ENCODE measurements at regions not wholly inside any gene's neighbourhood (a gene's known extent, or its start where the extent isn't known, plus 50 kb on each side); places are given as distances from the start of the nearest gene placed in this dataset.

- intact Hi-C loops (cut with micrococcal nuclease): no loop called here
- H3K27ac Mint-ChIP-seq: no peak overlapping the region
- ATAC-seq (ENCODE audit: low read depth) (no peak), DNase-seq (no peak)
- ChIA-PET CTCF (no interaction called here), POLR2A (no interaction called here)
- no peaks in the 10 kb centered on the region for H3K27me3 Mint-ChIP-seq
- no peaks in the 10 kb centered on the region for H3K36me3 Mint-ChIP-seq (ENCODE audit: low read depth)
- no peak for TF ChIP-seq CTCF (IDR thresholded peaks at IDR 0.05)
- H3K9me3 Mint-ChIP-seq: no peaks in the 10 kb centered on the region
- H3K4me1 Mint-ChIP-seq: no peaks in the 10 kb centered on the region
- no peak overlapping the region for H3K4me3 Mint-ChIP-seq
These were observed 326.1 kb upstream of the GOT2 start for GRCh38 chr16:59060207-59060606.

GRCh38 chr16:59058250-59058649 is 324.1 kb upstream of the GOT2 start:
- ATAC-seq (ENCODE audit: low read depth): no peak

GRCh38 chr16:59053911-59054310 is 319.8 kb upstream of the GOT2 start:
- POLR2A ChIA-PET: no interaction called here
- no peaks in the 10 kb centered on the region for H3K27me3 Mint-ChIP-seq
- CTCF ChIA-PET: no interaction called here
- H3K36me3 Mint-ChIP-seq (ENCODE audit: low read depth): no peaks in the 10 kb centered on the region
- no peaks in the 10 kb centered on the region for H3K4me1 Mint-ChIP-seq
- H3K27ac Mint-ChIP-seq: no peak overlapping the region
- TF ChIP-seq CTCF (IDR thresholded peaks at IDR 0.05): no peak
- no peak for DNase-seq
- ATAC-seq (ENCODE audit: low read depth): no peak
- no peaks in the 10 kb centered on the region for H3K9me3 Mint-ChIP-seq
- H3K4me3 Mint-ChIP-seq: no peak overlapping the region
- intact Hi-C loops (cut with micrococcal nuclease): no loop called here

More at GRCh38 chr16:59058250-59058649, 324.1 kb upstream of the GOT2 start:
- H3K9me3 Mint-ChIP-seq: no peaks in the 10 kb centered on the region
- H3K36me3 Mint-ChIP-seq (ENCODE audit: low read depth): no peaks in the 10 kb centered on the region
- no peak for TF ChIP-seq CTCF (IDR thresholded peaks at IDR 0.05)
- ChIA-PET POLR2A (no interaction called here), CTCF (no interaction called here)
- intact Hi-C loops (cut with micrococcal nuclease): no loop called here
- H3K4me1 Mint-ChIP-seq: no peaks in the 10 kb centered on the region
- H3K4me3 Mint-ChIP-seq: no peak overlapping the region
- H3K27ac Mint-ChIP-seq: no peak overlapping the region
- no peak for DNase-seq
- no peaks in the 10 kb centered on the region for H3K27me3 Mint-ChIP-seq

GRCh38 chr16:59052231-59052630 is 318.1 kb upstream of the GOT2 start:
- CTCF ChIA-PET: no interaction called here
- Mint-ChIP-seq H3K27ac (no peak overlapping the region), H3K4me1 (no peaks in the 10 kb centered on the region), H3K4me3 (no peak overlapping the region), H3K9me3 (no peaks in the 10 kb centered on the region), H3K27me3 (no peaks in the 10 kb centered on the region), H3K36me3 (ENCODE audit: low read depth) (no peaks in the 10 kb centered on the region)
- POLR2A ChIA-PET: no interaction called here
- ATAC-seq (ENCODE audit: low read depth) (no peak), DNase-seq (no peak)
- TF ChIP-seq CTCF (IDR thresholded peaks at IDR 0.05): no peak
- intact Hi-C loops (cut with micrococcal nuclease): no loop called here

- no peaks in the 10 kb centered on the region for H3K9me3 Mint-ChIP-seq
- TF ChIP-seq CTCF (IDR thresholded peaks at IDR 0.05): no peak
- no peak overlapping the region for H3K4me3 Mint-ChIP-seq
- ATAC-seq (ENCODE audit: low read depth) (no peak), DNase-seq (no peak)
- no peak overlapping the region for H3K27ac Mint-ChIP-seq
- intact Hi-C loops (cut with micrococcal nuclease): no loop called here
- ChIA-PET CTCF (no interaction called here), POLR2A (no interaction called here)
- no peaks in the 10 kb centered on the region for H3K36me3 Mint-ChIP-seq (ENCODE audit: low read depth)
- no peaks in the 10 kb centered on the region for H3K27me3 Mint-ChIP-seq
- no peaks in the 10 kb centered on the region for H3K4me1 Mint-ChIP-seq
These were observed 314.8 kb upstream of the GOT2 start for GRCh38 chr16:59048876-59049275.
